SIG-M5 (cell line): ENCODE measurements at regions not wholly inside any gene's neighbourhood (a gene's known extent, or its start where the extent isn't known, plus 50 kb on each side); places are given as distances from the start of the nearest gene placed in this dataset.
"Not testable (repeated sequence)": the region's sequence is repeated elsewhere in the genome, so short reads cannot be mapped to it uniquely, and the experiment has no call there.

Source experiments
- DNase-seq: peaks from one replicate; lab custom pipeline; 2025; lab: John Stamatoyannopoulos, UW

DNA sequence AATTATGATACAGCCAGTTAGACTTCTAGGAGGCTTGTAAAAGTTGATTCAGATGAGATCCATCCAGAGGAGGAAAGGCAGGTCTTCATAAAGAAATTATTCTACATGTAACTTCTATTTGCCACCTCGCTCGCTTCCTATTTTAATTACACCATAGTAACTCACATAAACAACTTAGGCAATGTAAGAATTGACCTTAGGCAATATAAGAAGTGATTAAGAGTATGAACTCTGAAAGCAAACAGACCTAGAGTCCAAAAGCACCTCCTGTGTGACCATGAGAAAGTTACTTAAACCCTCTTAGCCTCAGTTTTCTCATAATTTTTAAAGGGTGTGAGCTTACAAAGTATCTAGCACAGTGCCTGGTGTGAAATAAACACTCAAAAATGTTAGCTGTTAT is 192.7 kb upstream of the NFIA start:
- no peak for DNase-seq

- no peak for DNase-seq
Measured at GRCh38 chr1:60888126-60888525, 194.2 kb upstream of the NFIA start.

DNA sequence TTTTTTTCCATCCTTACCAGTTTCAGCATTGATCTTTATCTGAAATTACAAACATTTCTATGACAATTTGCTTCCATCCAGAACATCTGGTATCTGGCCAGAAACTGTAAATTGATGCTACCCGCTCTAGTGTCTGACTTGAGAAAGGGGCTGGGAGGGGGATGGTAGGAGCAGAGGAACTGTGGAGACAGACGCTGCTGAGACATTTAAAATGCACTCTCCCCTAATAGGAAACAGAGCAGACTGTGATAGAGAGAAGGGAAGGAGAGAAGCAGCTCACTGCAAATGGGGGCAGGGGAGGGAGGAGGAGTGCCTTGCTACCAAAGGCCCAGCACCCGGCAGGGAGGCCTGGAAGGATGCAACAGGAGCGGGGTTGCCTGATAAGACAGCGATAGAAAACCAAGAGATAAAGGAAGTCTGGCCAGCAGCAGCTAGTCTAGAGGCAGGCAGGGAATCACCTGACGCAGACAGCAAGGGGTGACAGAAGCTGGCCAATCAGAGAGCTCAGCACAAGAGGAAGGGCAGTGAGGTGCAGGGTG is 195.5 kb upstream of the NFIA start:
- no peak for DNase-seq

DNA sequence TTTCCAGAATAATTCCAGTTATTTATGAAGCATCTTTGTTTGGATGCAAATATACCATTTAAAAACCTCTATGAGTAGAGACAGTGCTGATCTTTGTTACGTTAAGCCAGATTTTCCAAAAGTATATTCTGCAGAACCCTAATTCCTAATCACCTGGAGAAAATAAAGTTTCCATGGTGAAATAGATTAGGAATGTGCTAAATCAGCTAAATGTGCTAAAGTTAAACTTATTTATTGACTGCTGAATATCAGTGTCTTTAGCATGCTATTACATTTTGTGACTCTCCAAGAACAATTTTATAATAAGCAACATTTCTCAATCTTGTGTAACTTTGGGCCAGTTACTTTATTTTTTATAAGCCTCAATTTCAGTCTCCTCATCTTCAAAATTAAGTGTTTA is 196.3 kb upstream of the NFIA start:
- no peak for DNase-seq

- DNase-seq: no peak
Measured at GRCh38 chr1:60880202-60880601, 202.2 kb upstream of the NFIA start.

DNA sequence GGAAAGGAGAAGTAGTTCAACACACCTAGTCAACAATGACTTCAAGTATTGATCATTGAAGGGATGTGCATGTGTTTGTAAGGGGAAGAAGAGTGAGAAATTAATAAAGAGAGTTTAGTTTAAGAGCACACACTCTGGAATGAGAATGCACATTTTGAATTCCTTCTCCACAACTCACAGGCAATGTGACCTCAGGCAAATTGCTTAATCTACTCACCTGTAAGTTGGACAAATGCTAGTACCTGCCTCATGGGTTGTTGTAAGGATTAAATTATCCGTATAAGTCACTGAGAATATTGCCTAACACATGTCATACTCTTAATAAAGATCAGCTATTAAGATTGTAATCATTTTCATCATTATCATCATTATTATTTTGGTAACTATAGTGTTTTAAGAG is 204.0 kb upstream of the NFIA start:
- no peak for DNase-seq

DNA sequence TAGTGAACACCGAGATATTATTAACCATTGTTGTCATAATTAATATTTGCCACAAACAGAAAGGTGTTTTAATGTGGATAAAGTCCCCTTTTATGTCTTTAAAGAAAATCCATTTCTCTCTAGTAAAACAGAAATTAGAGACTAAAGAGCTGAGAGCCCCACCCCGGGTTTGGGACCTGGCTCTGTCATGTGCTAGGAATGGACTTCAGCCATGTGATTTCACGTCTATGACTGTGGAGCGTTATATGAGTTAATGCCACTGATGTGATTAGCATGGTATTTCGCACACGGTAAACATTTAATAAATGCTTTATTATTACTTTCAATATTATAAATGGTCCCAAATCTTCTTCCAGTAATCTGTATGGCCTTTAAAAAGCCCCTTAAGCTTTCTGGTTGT is 205.0 kb upstream of the NFIA start:
- no peak for DNase-seq

DNA sequence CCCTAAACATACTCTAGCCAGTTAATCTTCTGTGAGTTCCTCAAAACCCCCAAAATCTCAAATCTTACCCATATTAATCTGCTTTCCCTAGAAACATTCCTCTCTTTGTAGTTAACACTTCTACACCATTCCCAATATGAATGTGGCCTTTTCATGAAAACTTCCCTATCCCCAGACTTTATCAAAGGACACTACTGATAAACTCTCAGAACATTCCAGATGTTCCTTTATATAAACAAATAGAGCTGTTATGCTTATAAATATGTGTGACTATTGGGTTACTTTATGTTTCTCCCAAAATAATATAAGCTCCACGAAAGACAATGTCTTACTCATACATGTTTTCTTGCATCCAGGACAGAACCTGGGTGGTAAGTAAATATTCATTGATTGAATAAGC is 205.4 kb upstream of the NFIA start:
- DNase-seq: no peak

DNA sequence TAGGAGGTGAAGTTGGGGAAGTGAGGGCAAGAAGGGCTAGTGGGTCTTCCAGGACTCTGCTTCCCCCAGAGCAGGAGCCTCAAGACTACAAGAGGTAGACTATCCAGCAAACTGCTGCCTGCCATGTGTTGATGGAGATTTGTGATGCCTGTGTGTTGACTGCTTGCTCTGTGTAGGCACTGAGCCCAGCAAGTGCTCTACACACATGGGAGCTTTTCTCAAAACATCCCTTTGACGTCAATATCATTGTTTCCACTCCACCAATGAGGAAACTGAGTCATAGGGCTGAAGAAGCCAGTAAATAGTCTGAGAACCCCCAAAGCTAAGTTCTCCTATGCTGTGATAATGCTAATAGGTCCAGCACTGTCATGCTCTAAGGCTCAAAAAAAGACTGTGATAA is 207.2 kb upstream of the NFIA start:
- no peak for DNase-seq

DNA sequence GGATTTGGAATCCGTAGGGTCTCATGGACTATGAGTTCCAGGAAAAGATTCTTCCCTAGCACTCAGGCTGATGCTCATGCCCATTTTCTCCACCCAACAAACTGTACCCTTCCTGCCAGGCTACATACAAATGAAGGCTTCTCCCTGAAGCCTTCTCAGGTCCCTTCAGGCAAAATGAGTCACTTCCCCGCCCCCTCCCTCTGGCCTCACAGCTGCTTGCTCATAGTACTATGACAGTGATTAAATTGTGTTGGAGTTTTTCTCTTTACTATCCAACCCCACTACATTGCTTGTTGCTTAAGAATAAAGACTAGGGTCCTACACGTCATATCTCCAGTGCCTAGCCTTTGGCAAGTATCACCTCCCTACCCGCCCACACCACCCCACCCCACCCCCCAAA is 207.6 kb upstream of the NFIA start:
- no peak for DNase-seq

GRCh38 chr1:60873396-60873795 is 209.0 kb upstream of the NFIA start:
- not testable (repeated sequence) for DNase-seq

- no peak for DNase-seq
Measured at GRCh38 chr1:60872426-60873054, 209.8 kb upstream of the NFIA start.

DNA sequence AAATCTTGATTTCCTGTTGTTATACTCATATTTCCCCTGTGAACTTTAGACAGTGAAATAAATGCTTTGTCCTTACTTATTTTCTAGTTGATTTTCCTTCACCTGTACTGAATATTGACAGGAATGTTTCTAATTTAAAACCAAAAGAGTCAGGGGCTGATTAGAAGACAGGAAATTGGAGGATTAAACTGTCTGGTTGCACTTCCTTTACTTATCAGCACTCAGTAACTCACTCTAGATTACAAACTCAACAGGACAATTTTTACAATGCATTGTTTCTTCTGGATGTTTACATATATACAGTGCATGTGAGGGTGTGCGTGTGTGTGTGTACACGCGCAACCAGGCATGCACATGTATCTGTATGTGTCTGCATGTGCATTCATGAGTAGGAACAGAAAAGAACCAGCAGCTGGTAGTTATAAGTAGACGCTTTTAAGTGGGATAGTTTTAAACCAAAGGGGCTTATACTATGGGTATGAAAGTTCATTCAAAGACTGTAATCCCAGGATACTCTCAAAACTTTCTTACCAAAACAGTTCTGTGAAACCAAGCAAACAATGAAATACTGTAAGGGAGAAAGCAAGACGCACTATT is 212.0 kb upstream of the NFIA start:
- DNase-seq: no peak

- no peak for DNase-seq
Measured at GRCh38 chr1:60868901-60869663, 213.3 kb upstream of the NFIA start.

GRCh38 chr1:60867782-60868181 is 214.6 kb upstream of the NFIA start:
- DNase-seq: no peak

DNA sequence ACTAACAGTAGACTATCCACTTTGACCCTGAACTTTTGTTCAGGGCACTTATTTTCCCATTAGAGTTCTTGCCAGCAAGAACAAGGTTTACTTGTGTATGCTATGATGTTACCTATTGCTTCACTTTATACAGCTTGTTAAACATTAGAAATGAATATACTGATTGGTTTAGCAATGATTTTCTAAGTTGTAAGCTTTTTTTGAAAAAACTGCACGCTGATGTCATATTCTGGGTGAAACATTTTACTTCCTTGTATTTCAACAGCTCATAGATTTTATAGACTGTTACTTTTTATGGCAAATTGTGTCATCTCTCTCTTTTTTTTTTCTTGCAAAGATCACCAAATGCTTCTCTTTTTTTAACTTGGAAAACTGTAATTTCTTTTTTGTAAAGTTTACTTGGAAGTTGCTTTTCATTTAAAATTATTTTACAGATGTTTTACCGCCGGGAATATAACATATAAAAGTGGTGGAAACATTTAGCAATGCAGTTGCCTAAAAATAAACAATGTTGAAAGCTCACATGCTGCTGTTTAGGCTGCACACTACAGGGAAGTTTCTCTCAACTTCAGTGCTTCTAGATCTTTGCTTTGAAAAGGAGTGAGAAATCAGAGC is 215.3 kb upstream of the NFIA start:
- peak; percentile 26 for DNase-seq

DNA sequence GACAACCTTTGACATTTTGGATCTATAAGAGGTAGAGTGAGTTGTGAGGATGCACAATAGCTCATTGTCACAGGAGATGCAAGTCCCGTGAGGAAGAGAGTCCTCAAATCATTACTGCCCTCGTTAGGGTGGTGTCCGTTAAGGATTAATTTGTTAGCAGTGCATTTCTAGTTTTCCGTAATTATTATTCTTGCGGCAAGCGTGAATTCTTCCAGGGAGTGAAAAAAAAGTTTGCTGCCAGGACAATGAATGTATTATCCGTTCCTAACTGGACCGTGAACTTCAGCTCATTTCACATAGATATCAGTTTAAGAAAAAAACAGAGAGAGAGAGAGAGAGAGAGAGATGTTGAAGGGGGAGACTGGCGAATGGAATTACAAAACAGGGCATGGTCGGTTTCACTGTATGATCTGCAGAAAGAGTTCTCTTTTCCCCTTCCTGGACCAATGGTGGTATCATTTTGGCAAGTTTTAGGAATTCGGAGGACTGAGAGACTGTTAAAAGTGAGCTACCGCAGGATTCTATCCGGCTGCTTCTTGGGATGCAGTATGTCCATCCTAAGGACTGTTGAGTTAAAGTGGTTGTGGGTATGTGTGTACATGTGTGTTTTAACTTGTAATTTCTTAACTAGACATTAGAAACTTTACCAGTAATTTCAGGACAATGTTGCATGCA is 216.0 kb upstream of the NFIA start:
- no peak for DNase-seq

- no peak for DNase-seq
Measured at GRCh38 chr1:60865166-60865565, 217.2 kb upstream of the NFIA start.

GRCh38 chr1:60864722-60865121 is 217.6 kb upstream of the NFIA start:
- no peak for DNase-seq

GRCh38 chr1:60863131-60863530 is 219.2 kb upstream of the NFIA start:
- no peak for DNase-seq

GRCh38 chr1:60861961-60862567 is 220.3 kb upstream of the NFIA start:
- DNase-seq: no peak

DNA sequence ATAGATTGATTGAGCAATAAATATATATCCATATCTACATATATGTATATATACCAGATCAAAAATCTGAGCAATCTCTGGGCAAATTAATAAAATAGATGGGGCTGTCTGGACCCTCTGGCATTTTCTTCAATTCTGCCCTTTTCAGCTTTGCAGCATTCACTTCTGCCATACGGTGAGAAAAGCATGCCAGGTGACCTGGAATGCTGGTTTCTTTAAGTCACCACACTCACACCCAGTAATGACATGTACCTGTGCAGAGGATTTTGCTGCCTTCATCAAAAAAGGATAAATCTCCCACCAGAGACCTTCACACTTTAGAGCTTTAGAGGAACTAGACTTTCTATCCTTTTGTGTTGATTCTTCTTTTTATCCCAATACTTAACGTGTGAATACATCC is 223.2 kb upstream of the NFIA start:
- no peak for DNase-seq
